ENCODE measurements at regions not wholly inside any gene's neighbourhood (a gene's known extent, or its start where the extent isn't known, plus 50 kb on each side); places are given as distances from the start of the nearest gene placed in this dataset.

GRCh38 chr19:33946535-33947264 is 150.0 kb downstream of the KCTD15 start (continued):
- TF ChIP-seq ZNF462 (CRISPR knock-in tag; IDR thresholded peaks at IDR 0.05), result no peak
- no peak for TF ChIP-seq POLR2AphosphoS5 (IDR thresholded peaks at IDR 0.05; ENCODE audit: low read depth)
- no peak for TF ChIP-seq JUNB (IDR thresholded peaks at IDR 0.05; ENCODE audit: unreplicated experiment)
- no peak for TF ChIP-seq REST (IDR thresholded peaks at IDR 0.05; ENCODE audit: unreplicated experiment)

Data from GM23338 (cell line).